Esophagus squamous epithelium (tissue), 4 donors: ENCODE measurements at regions not wholly inside any gene's neighbourhood (a gene's known extent, or its start where the extent isn't known, plus 50 kb on each side); places are given as distances from the start of the nearest gene placed in this dataset.

Source experiments
- CTCF ChIP-seq, 6 experiments: fragments of 450-650 bp in 4 of 6; fragments of 200-600 bp in 2 of 6; sonication (generic) in 2 of 6; IDR thresholded peaks; one replicate each; pipeline ENCODE4 v1.5.1; 2016 to 2019; ENCODE audit warnings: antibody characterized with exemption in 6 of 6, mild to moderate bottlenecking in 4 of 6, moderate library complexity in 4 of 6
- POLR2A ChIP-seq, 4 donors: fragments of 450-650 bp; IDR thresholded peaks; one replicate each; pipeline ENCODE4 v1.6.1; 2017; ENCODE audit warnings: antibody characterized with exemption in 4 of 4, mild to moderate bottlenecking in 4 of 4, moderate library complexity in 3 of 4

GRCh38 chr2:64284751-64285150 is 140.5 kb upstream of the PELI1 start:
- TF ChIP-seq CTCF (IDR thresholded peaks at IDR 0.05): no peak
- TF ChIP-seq POLR2A (IDR thresholded peaks at IDR 0.05): no peak
